GM12865 (cell line): ENCODE measurements at regions not wholly inside any gene's neighbourhood (a gene's known extent, or its start where the extent isn't known, plus 50 kb on each side); places are given as distances from the start of the nearest gene placed in this dataset.

ENCODE experiments used
- DNase-seq: peaks from one replicate; pipeline ENCODE4 v3.0.0; 2010; ENCODE audit warnings: low read depth
- H3K4me3 ChIP-seq: 2 replicates; pipeline ENCODE4 v1.5.1; 2011; ENCODE audit warnings: mild to moderate bottlenecking, low read depth, low read length, control low read depth
- TF ChIP-seq, protein P1 (sequence below): IDR thresholded peaks from 2 replicates; pipeline ENCODE4 v1.5.1; 2011; ENCODE audit warnings: low read length, control low read depth, low read depth, inconsistent platforms; ENCODE audit not compliant: insufficient read depth; ENCODE audit errors: missing control alignments

- no peak for DNase-seq
- TF ChIP-seq, protein P1, sequence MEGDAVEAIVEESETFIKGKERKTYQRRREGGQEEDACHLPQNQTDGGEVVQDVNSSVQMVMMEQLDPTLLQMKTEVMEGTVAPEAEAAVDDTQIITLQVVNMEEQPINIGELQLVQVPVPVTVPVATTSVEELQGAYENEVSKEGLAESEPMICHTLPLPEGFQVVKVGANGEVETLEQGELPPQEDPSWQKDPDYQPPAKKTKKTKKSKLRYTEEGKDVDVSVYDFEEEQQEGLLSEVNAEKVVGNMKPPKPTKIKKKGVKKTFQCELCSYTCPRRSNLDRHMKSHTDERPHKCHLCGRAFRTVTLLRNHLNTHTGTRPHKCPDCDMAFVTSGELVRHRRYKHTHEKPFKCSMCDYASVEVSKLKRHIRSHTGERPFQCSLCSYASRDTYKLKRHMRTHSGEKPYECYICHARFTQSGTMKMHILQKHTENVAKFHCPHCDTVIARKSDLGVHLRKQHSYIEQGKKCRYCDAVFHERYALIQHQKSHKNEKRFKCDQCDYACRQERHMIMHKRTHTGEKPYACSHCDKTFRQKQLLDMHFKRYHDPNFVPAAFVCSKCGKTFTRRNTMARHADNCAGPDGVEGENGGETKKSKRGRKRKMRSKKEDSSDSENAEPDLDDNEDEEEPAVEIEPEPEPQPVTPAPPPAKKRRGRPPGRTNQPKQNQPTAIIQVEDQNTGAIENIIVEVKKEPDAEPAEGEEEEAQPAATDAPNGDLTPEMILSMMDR = no peak
- H3K4me3 ChIP-seq = no peak overlapping the region
These were observed 186.2 kb upstream of the C14orf180 start for GRCh38 chr14:104393199-104393897.

- TF ChIP-seq, protein P1 = no peak
- DNase-seq = peak; percentile 67
- H3K4me3 ChIP-seq = no peak overlapping the region
These were observed 185.6 kb upstream of the C14orf180 start for GRCh38 chr14:104393898-104394381.

GRCh38 chr14:104394409-104394851 is 185.1 kb upstream of the C14orf180 start:
- no peak for DNase-seq
- TF ChIP-seq, protein P1 = no peak
- H3K4me3 ChIP-seq = no peak overlapping the region

- TF ChIP-seq, protein P1 = no peak
- DNase-seq = no peak
- H3K4me3 ChIP-seq = no peak overlapping the region
These were observed 184.3 kb upstream of the C14orf180 start for GRCh38 chr14:104395276-104395675.

DNA sequence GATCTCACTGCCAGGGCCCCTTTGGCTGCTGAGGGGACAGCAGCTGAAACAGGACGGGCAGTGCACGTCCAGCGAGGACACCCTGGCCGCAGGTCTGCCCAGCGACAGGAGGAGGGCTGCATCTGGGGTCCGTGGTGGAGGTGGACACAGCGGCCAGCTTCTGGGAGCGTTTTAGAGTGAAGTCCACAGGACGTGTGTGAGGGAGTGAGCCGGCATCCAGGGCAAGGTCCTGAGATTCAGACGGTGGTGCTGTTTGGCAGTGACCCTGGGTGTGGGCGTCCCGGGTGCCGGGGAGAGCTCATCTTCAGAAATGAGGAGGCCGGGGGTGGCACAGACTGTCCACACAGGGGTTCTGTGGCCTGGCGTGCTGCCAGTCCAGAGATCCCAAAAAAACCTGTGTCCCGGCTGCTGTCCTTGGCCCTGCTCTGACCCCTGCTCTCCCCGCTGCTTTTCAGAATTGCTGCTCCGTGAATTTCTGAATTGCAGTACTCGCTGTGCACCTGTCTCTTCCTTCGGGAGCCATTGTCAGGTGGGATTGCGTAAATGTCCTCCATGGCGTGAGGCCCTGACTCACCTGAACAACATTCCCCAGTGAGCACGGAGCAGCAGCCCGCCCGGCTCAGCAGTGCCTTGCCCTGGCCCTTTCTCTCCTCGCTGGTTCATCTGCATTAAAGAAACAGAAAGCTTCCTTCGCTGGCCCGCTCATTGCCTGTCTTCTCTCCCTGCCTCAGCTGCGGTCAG is 183.5 kb upstream of the C14orf180 start:
- H3K4me3 ChIP-seq = no peak overlapping the region
- TF ChIP-seq, protein P1 = no peak
- no peak for DNase-seq

DNA sequence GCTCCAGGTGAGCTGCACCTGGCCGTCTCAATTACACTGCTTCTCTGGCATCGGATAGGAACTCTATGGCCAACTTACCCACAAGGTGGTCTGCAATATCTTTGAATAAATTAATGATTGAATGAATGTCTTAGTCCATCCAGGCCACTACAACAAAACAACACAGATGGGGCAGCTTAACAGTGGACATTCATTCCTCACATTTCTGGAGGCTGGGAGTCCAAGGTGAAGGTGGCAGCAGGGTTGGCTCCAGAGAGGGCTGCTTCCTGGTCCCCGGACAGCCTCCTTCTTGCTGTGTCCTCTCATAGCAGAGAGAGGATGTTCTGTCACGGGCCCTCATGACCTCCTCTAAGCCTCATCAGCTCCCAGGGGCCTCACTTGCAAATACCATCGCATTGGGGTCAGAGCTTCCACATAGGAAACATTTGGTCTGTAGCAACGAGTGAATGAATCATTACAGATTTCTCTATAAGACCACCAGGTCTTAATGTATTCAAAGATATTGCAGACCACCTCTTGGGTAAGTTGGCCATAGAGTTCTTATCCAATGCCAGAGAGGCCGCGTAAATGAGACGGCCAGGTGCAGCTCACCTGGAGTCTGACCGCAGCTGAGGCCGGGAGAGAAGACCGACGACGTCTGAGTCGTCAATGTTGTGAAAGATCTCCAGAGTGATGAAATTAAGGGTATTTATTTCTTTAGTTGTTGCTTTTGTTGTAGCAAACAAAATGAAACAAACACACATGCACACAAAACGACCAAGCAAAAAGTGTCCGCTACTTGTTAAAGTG is 182.7 kb upstream of the C14orf180 start:
- TF ChIP-seq, protein P1 = no peak
- H3K4me3 ChIP-seq = no peak overlapping the region
- DNase-seq = no peak
